ENCODE measurements at regions not wholly inside any gene's neighbourhood (a gene's known extent, or its start where the extent isn't known, plus 50 kb on each side); places are given as distances from the start of the nearest gene placed in this dataset.
A peak's percentile ranks its signal among the peaks of the same experiment; 100 is the strongest.

DNA sequence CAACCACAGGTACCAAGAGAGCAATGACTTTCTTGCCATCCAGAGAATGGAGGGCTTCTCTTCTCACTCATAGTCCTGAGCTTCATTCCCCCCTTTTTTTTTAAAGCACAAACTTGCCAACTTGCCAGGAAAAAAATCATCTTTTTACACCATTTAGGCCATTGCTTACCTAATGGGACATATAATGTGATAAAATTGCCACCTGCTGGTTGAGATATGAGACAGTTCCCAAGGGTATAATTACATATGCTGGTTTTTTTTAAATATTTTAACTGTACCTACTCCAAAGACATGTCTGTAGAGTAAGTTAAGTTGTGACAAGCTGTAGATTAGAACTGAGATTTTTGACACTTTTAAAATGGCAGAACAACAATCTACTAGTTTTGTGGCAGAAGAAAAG, 519.1 kb upstream of the SEL1L start:
- H3K27ac Mint-ChIP-seq = no peak overlapping the region

GRCh38 chr14:82055515-82056115, 522.0 kb upstream of the SEL1L start:
- ATAC-seq = no peak
- Histone ChIP-seq H3K4me3 (no peak overlapping the region), H3K4me2 (no peak overlapping the region), H3K4me1 (ENCODE audit: insufficient read depth) (peaks cover 4% of the 10 kb centered on the region; the same call in 1 of the 2 replicates), H3K36me3 (ENCODE audit: insufficient read depth) (no peaks in the 10 kb centered on the region), H3K27me3 (ENCODE audit: insufficient read depth) (no peaks in the 10 kb centered on the region), H3F3A (replicated peaks; ENCODE audit: low read depth) (no peaks in the 10 kb centered on the region), H3K79me2 (replicated peaks; ENCODE audit: insufficient read depth) (no peaks in the 10 kb centered on the region), H2AFZ (peak overlapping the region; percentile 67; the same call in 1 of the 2 replicates), H3K27ac (ENCODE audit: low read depth) (no peak overlapping the region), H3K9me2 (ENCODE audit: insufficient read depth) (peaks cover 26% of the 10 kb centered on the region), H4K20me1 (replicated peaks; ENCODE audit: insufficient read depth) (no peaks in the 10 kb centered on the region)
- Mint-ChIP-seq H3K36me3 (ENCODE audit: low read depth) (peaks cover 11% of the 10 kb centered on the region; the same call in 2 of the 3 replicates), H3K27me3 (ENCODE audit: insufficient read depth, low read depth, poor library complexity) (peaks cover 2% of the 10 kb centered on the region), H3K4me3 (no peak overlapping the region), H3K27ac (no peak overlapping the region), H3K4me1 (no peaks in the 10 kb centered on the region), H3K9me3 (peaks cover 92% of the 10 kb centered on the region)
- no peak for DNase-seq (ENCODE audit: low spot score)
- TF ChIP-seq CTCF (conservative IDR thresholded peaks at IDR 0.05; ENCODE audit: low read depth in 2 of 2) (no peak), POLR2AphosphoS5 (IDR thresholded peaks at IDR 0.05; ENCODE audit: low read depth) (no peak), NANOG (IDR thresholded peaks at IDR 0.05; ENCODE audit: borderline replicate concordance) (no peak), REST (IDR thresholded peaks at IDR 0.05; ENCODE audit: unreplicated experiment) (no peak), CREB1 (CRISPR knock-in tag; IDR thresholded peaks at IDR 0.05; ENCODE audit: low read depth) (no peak), EZH2 (IDR thresholded peaks at IDR 0.05; ENCODE audit: low read depth, unreplicated experiment) (no peak), ZNF331 (CRISPR knock-in tag; IDR thresholded peaks at IDR 0.05; ENCODE audit: low read depth) (no peak), EZH2phosphoT487 (IDR thresholded peaks at IDR 0.05; ENCODE audit: unreplicated experiment) (no peak), JUNB (IDR thresholded peaks at IDR 0.05; ENCODE audit: unreplicated experiment) (no peak), STAT1 (IDR thresholded peaks at IDR 0.05; ENCODE audit: unreplicated experiment) (no peak), ZNF114 (CRISPR knock-in tag; IDR thresholded peaks at IDR 0.05) (no peak)
- TF ChIP-seq, protein P1, sequence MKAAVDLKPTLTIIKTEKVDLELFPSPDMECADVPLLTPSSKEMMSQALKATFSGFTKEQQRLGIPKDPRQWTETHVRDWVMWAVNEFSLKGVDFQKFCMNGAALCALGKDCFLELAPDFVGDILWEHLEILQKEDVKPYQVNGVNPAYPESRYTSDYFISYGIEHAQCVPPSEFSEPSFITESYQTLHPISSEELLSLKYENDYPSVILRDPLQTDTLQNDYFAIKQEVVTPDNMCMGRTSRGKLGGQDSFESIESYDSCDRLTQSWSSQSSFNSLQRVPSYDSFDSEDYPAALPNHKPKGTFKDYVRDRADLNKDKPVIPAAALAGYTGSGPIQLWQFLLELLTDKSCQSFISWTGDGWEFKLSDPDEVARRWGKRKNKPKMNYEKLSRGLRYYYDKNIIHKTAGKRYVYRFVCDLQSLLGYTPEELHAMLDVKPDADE (IDR thresholded peaks at IDR 0.05) = no peak

More for the DNA sequence above, 519.1 kb upstream of the SEL1L start:
- H3K27ac ChIP-seq (ENCODE audit: low read depth) = no peak overlapping the region
- H3K36me3 Mint-ChIP-seq (ENCODE audit: low read depth) = peaks cover 6% of the 10 kb centered on the region; the same call in 2 of the 3 replicates
- no peak for DNase-seq (ENCODE audit: low spot score)
- no peaks in the 10 kb centered on the region for H3K4me1 ChIP-seq (ENCODE audit: insufficient read depth)
- ATAC-seq = no peak
- no peaks in the 10 kb centered on the region for H3K36me3 ChIP-seq (ENCODE audit: insufficient read depth)
- no peaks in the 10 kb centered on the region for H3K27me3 ChIP-seq (ENCODE audit: insufficient read depth)
- H3K9me2 ChIP-seq (ENCODE audit: insufficient read depth) = peaks cover 6% of the 10 kb centered on the region; the same call in 1 of the 2 replicates
- no peak overlapping the region for H3K4me2 ChIP-seq
- no peaks in the 10 kb centered on the region for H3K4me1 Mint-ChIP-seq
- TF ChIP-seq NANOG (IDR thresholded peaks at IDR 0.05; ENCODE audit: borderline replicate concordance) (no peak), POLR2AphosphoS5 (IDR thresholded peaks at IDR 0.05; ENCODE audit: low read depth) (no peak), ZNF331 (CRISPR knock-in tag; IDR thresholded peaks at IDR 0.05; ENCODE audit: low read depth) (no peak), EZH2 (IDR thresholded peaks at IDR 0.05; ENCODE audit: low read depth, unreplicated experiment) (no peak)
- H3K79me2 ChIP-seq (replicated peaks; ENCODE audit: insufficient read depth) = no peaks in the 10 kb centered on the region
- peaks cover 90% of the 10 kb centered on the region for H3K9me3 Mint-ChIP-seq
- H4K20me1 ChIP-seq (replicated peaks; ENCODE audit: insufficient read depth) = no peaks in the 10 kb centered on the region
- no peak overlapping the region for H2AFZ ChIP-seq
- no peak overlapping the region for H3K4me3 Mint-ChIP-seq
- H3K4me3 ChIP-seq = no peak overlapping the region
- H3K27me3 Mint-ChIP-seq (ENCODE audit: insufficient read depth, low read depth, poor library complexity) = no peaks in the 10 kb centered on the region
- H3F3A ChIP-seq (replicated peaks; ENCODE audit: low read depth) = no peaks in the 10 kb centered on the region

Data from GM23338 (cell line).